Globus pallidus (tissue), 1 donor: ENCODE measurements at regions not wholly inside any gene's neighbourhood (a gene's known extent, or its start where the extent isn't known, plus 50 kb on each side); places are given as distances from the start of the nearest gene placed in this dataset.

Experiments
- DNase-seq: peaks from one replicate; pipeline ENCODE4 v3.0.0-alpha.2; 2015; ENCODE audit warnings: low spot score

DNA sequence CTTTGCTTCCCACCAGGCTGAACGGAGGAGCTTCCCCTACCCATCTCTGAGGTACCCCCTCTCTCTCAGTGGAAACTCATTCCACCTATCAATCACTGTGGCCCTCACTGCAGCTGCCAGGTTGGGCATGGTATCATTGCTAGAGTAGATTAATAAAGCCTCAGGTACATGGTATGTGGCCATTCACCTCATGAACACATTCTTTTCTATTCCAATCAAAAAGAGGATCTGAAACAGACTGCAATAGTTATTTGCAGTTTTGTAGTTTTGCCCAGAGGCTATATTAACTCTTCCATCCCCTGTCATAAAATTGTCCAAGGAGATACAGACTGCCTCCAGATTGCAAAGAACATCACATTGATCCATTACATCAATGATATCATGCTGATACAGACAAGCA is 85.8 kb upstream of the MVB12B start:
- DNase-seq: no peak

DNA sequence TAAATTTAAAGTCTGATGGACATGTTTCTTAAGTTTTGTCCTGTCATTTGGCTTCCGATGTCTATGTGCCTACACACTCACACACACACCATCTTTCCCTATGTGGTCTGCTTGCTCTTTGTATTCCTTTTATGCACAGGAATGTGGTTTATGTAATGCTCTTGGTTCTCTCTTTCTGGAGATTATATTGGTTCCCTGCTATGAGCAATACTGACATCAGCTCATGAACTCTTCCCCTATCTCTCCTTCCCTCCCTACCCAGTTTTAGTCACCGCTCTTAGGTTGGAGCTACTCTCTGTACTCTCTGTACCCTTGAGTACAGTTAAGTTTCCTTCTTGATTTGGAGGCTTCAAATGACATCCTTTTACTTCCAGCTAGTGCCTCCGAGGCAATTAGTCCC is 77.9 kb upstream of the MVB12B start:
- no peak for DNase-seq

- no peak for DNase-seq
Observed at GRCh38 chr9:126261584-126262356, 64.9 kb upstream of the MVB12B start.

- DNase-seq: no peak
Observed at GRCh38 chr9:126262738-126263137, 63.9 kb upstream of the MVB12B start.

DNA sequence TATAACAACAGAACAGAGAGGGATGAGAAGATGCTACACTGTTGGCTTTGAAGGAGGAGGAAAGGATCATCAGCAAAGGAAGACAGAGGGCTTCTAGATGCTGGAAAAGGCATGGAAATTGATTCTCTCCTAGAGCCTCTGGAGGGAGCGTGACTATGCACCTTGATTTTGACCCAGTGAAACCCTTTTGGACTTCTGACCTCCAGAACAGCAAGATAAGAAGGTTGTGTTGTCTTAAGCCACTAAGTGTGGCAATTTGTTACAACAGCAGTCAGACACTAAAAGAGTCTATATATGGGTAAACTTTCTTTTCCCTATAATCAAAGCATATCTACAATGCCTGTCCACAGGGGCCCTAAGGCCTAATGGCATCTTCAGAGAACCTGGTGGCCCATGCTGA is 56.1 kb upstream of the MVB12B start:
- no peak for DNase-seq

GRCh38 chr9:126275386-126276001 is 51.1 kb upstream of the MVB12B start:
- DNase-seq: peak; percentile 95

DNA sequence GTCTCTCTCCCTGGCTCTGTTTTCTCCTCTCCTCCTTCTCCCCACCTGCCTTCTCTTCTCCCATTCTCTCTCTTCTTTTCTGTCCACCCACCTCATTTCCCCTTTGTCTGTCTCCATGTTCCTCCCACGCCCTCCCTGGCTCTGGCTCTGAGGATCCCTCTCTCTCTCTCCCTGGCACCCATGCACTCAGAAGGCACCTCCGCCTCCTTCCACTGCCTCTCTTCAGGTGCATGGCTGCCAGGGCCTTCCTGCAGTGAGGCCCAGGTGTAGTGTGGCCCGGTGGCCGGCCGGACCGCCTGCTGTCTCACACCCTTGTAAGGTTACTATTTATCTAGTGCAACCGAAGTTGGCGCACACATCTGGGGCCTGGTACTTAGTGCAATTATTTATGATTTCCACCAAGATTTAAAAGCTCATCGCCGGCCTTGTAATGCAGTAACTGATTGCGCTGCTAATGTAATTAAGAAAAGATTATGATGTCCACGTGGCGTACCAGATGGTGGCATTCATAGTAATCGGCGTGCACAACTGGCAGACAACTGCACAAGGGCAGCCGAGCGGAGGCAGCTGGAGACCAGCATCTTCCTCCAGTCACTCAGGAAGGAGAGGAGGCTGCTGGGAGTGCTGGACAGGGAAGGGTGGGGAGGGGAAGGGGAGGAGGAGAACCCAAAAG is 50.4 kb upstream of the MVB12B start:
- peak; percentile 56 for DNase-seq
